ENCODE measurements at regions not wholly inside any gene's neighbourhood (a gene's known extent, or its start where the extent isn't known, plus 50 kb on each side); places are given as distances from the start of the nearest gene placed in this dataset.
"Not testable (repeated sequence)": the region's sequence is repeated elsewhere in the genome, so short reads cannot be mapped to it uniquely, and the experiment has no call there.

DNA sequence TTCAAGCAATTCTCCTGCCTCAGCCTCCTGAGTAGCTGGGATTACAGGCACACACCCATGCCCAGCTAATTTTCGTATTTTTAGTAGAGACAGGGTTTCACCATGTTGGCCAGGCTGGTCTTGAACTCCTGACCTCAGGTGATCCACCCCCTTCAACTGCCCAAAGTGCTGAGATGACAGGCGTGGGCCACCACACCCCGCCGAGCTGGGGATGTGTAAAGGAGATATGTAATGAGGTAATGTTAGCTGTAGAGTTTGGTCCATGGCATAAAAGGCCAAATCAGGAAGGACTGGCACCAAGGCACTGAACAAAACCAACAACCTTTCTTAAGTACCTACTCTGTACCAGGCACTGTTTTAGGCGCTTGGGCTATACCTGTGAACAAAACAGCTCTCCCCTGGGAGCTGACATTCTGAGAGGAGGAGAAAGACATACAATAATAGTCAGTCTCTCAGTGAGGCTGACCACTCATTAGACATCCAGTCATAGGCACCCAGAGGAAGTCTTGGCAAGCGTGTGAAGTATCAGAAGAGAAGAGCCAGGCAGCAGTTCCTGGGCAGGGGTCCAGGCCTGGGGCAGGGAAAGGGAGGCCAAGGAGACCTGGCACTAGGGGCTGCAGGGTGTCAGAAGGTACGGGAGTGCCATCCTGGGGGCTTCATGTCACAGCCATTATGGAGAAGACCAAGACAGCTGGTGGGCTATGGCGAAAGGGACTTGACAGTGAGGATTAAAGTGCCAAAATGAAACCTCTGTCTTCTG lies 164.8 kb upstream of the DTNBP1 start:
- no peak for DNase-seq

DNA sequence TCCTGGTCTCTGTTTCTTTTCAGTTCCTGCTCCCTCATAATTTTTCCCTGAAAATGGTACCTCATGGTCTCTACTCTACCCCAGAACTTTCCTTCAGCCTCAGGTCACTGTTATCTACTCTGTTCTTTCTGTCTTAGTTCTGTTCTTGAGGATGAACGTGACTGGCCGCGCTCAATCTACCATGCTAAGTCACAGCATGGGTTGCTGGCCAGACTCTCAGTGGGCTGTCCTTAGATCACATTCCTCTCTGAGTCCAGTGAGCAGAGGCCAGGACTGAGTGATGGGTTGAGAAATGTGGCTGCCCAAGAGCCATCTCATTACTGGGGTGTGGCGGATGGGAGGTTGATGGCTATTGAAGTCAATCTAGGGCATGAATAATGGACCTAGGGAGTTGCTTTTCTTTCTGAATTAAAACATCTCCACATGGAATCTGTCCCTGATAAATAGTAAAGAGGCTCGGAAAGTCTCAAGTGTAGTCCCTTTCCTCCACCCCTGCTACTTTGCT lies 164.0 kb upstream of the DTNBP1 start:
- DNase-seq = no peak

DNA sequence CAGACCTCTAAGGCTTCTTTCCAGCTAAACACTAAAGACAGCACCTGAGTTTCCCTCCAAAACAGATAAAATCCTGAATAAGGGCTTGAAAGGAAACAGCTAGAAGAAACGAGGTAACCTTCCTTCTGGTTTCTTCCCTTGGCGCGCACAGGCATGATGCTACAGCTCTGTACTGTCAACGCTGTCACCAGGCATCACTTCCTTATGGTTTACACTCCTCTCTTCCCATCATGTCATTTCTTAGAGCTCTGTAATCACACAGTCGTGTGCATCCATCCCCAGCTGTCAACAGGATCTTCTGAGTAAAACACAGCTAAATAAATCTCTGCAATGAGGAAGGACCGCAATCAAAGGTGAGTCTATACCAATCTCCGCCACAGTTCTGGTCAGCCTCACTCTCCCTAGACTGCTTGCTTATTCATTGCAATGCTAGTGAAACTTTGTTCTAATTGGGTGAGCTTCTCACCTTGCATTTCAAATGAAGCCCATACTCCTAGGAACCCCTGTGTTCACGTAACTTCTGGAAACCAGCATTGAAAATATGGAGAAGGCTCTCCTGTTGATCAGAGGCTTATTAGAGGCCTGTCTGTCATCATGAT lies 162.6 kb upstream of the DTNBP1 start:
- no peak for DNase-seq

DNA sequence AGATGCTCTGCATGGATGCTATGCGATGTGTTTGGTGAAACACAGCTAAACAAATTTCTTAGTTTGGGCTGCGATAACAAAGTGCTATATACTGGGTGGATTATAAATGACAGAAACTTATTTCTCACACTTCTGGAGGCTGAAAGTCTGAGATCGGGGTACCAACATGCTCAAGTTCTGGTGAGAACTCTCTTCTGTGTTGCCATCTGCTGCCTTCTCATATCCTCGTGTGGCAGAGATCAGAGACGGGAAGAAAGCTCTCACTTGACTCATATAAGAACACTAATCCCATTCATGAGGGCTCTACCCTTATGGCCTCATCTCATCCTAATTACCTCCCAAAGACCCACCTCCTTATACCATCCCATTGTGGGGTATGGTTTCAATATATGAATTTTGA lies 162.0 kb upstream of the DTNBP1 start:
- DNase-seq = no peak

DNA sequence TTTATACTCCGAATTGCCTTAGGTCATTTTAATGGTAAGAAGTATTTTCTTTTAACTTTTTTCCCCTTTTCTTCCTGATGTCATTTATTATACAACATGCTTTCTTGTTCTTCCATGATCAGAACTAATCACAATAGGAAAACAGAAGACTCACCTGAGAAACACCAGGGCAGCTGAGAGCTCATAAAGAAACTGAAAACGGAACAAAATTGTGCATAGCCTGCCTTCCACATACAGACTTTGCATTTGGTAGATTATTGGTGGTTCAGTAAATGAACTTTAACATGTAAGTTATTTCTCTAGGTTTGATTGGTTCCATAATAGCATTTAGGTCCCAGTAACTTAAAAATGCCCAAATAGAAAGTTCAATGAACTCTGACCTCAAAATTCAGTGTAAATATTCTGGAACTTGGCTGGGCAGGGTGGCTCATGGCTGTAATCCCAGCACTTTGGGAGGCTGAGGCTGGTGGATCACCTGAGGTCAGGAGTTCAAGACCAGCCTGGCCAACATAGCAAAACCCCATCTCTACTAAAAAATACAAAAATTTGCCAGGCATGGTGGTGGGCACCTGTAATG lies 161.1 kb upstream of the DTNBP1 start:
- DNase-seq = no peak

DNA sequence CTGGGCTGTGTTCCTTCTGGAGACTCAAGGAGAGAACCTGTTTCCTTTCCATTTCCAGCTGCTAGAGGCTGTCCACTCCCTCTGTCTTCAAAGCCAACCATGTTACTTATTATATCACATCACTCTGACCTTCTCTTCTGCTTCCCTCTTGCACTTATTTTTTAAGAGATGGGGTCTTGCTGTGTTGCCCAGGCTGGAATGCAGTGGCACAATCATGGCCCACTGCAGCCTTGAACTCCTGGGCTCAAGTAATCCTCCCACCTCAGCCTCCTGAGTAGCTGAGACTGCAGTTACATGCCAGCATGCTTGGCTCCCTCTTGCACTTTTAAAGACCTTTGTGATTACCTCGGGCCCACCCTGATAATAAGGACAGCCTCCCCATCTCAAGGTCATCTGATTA lies 160.0 kb upstream of the DTNBP1 start:
- no peak for DNase-seq

DNA sequence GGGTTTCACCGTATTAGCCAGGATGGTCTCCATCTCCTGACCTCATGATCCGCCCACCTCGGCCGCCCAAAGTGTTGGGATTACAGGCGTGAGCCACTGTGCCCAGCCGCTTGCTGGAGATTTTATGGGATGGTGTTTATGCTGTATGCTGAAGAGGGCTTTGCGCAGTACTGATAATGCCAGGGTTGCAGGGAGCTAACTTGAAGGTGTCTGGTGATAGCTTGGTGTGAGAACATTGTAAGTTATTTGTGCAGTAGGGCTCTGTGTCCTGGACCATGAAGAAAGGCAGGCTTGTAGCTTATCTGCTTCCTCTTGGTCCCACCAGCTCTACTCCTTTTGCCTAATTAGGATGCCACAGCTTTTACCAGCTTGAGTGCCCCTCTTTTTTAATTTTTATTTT lies 157.0 kb upstream of the DTNBP1 start:
- DNase-seq = no peak

DNA sequence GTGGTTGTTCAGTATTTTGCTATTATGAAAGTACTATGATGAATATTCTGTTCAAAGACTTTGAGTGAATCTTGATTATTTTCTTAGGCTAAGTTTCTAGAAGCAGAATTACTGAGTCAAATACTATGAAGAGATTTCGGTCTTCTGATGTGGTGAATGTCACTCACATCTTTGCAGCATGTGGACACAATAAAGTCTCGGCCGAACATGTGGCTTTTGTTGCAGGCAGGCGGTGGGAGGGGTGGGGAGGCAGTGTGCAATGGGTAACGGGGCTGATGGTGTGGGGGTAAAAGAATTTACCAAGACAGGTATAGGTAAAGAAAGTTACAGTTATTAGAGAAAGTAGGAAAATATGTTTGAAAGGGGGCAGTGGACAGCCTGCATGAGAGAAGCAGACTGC lies 156.4 kb upstream of the DTNBP1 start:
- no peak for DNase-seq

DNA sequence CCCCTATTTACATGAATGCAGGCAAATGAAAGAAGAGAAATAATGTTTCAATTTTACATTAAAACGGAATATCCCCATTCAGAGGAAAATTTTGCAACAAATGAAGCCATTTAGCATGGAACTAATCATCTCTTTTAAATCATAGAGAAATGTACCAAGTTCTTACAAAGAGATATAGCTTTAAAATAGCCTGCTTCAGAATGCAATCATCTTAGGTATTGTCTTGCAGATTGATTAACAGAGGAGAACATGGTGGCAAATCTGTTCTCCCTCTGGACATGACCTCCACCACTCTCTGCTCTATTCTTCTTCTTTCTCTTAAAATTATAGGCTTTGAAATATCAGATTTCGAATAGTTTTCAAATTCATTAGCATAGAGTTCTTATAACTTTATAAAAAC lies 155.7 kb upstream of the DTNBP1 start:
- no peak for DNase-seq

DNA sequence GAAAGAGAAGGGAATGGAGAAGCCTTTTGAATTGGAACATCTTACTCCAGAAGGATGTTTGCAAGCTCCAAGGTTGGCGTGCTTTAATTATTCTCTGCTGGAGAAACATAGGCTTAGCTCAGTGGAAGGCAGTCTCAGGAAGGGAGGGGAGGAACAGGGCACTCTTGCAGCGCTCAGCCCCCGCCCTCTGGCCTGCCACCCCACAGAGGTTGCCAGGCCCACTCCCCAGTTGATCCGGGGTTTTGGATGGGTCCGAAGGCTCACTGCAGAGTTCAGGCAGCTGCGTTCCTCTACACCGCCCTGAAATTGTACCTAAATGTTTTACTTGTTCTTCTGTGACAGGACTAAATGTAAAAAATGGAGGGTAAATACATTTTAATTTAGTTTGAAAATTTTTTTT lies 155.2 kb upstream of the DTNBP1 start:
- no peak for DNase-seq

DNA sequence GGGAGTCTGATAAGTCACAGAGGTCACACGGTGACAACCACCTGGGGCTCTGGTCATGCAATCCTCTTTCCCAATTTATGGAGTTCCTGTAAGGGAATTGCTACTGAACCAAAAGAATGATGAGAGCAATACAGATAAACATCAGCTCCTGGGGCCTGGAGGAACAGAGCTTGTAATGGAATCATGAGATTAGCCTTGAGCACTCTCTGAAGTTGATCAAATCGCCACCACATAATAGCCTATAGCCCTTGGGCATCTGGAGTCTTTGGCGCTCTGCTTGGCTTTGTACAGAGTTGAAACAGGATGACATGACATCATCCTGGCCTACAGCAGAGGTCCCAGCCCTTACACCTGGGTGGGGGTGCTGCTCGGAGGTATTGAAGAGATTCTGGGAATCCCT lies 154.3 kb upstream of the DTNBP1 start:
- no peak for DNase-seq

DNA sequence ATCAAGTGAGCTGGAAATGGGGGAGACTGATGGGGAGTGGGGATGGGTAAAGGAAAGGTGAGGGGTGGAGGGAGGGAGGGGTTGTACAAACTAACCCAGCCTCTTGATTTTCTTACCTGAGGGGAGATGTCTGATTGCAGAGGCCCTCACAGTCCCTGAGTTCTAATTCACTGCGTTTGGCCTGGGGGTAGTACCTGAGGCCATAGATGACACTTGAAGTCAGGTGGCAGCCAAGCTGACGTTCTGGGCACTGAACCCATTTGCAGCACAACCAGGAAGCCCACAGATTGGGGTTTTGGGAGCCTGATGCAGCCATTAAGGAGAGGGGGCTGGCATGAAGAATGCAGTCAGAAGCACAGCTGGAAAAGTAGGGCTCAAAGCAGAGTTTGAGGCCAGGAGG lies 153.8 kb upstream of the DTNBP1 start:
- DNase-seq = no peak

DNA sequence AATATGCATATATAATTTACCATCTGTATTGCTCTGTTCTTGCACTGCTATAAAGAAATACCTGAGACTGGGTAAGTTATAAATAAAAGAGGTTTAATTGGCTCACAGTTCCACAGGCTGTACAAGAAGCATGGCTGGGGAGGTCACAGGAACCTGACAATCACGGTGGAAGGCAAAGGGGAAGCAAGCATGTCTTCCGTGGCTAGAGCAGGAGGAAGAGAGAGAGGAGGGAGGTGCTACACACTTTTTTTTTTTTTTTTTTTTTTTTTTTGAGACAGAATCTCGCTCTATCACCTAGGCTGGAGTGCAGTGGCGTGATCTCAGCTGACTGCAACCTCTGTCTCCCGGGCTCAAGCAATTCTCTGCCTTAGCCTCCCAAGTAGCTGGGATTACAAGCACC lies 150.9 kb upstream of the DTNBP1 start:
- not testable (repeated sequence) for DNase-seq

DNA sequence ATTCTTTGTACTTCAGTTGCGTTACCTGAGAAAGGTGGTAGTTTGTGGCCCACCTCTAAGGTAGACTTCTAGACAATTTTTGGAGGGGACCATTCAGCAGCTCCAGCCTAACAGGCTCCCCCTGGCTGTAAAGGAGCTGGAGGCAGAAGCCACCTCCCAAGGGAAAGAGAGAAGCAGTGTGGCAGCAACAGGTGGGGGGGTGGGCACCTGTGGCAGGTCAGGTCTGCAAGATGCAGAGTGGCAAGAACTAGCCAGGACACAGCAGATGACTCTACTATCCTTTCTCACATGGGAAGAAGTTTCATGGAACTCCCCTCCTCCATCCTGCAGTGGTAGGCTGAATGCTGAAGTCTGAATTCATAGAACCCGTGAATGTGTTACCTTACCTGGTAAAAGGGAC lies 148.3 kb upstream of the DTNBP1 start:
- DNase-seq = no peak

DNA sequence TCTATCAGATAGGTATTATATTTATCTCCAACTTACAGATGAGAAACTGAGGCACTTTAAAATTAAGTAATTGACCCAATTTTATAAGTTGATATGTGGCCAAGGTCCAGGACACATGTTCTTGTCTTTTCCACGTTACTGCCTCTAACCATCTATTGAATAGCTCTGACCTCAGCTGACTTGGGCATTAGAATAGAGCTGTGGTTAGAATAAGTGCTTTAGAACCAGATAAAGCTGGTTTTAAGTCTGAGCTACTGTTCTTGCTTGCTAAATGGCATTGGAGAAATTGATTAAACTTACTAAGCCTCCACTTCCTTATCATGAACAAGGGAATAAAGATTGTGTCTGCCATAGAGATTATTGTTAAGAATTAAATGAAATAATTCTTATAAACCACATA lies 147.8 kb upstream of the DTNBP1 start:
- DNase-seq = no peak

DNA sequence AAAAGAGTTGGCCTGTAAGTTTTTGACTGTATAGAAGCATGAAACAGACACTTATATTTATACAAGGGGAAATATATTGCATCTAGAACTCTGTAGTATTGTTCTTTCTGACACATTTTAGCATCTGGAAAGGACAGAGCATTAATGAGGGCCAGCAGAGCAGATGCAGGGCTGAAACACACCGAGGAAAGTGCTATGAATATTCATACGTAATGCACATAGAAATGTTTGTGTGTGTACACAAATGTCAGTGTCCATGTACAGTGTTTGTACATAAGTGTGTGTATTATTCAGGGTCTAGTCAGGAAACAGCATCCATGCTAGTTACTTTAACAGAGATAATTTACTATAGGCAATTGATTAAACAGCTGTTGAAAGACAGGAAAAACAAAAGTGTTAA lies 146.5 kb upstream of the DTNBP1 start:
- DNase-seq = no peak

DNA sequence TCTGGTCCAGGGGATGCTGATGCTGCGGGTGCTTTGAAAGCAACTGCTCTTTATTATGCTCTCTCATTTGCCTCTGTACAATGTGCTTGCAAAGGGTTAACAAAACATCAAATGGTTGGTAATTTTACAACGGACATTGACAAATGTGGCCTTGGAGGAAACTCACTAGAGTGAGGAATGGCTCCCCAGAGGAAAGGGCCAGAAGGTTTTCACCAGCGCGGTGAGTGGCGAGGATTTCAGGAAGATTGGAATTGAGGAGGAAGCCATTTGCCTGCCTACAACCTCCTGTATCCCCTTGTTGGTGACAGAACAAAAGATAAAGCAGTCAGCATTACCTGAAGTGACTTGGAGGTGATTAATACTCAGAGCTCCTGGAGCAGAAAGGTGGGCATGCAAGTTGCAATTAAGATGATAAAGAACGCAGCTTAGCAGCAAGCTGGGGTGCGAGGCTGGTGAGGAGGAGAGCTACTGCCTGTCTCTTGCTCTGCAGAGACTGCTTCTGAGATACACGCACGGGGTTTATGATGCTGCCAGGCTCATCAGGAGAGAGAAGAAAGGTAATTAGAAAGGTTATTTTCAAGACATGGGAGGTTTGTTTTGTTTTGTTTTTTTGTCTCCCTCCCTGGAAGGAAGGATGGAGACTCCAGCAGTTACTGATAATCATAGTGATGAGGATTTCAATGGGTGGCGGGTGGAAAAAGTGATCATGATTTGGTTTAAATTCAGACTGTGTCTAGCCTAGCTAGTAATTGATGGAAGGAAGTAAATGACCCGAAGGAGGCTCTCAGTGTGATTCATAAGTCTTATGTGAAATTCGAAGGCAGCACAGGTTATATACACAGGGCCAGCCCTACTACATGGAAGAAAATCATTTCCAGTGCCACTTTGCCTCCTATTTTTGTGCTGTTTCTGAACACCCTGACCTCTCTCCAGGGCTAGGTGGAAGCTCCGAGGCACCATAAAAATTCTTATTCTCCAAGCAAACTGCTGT lies 141.6 kb upstream of the DTNBP1 start:
- DNase-seq = no peak

DNA sequence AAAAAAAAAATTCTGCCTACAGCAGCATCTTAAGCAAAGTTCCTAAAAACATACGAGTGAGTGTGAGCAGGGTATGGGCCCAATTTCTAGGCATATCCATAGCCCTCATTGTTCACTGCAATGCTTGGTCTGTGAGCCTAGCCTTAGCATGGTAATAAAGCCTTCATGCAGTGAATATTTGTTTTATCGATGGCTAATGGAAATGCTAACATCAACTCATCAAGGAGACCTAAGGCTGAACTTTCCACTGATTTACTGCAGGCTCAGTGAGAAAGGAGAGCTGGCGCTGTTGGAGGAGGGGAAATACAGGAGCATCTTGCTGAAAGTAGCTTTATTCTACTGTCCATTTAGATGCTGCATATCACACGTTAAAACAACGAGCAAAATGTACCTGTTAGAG lies 139.6 kb upstream of the DTNBP1 start:
- no peak for DNase-seq

DNA sequence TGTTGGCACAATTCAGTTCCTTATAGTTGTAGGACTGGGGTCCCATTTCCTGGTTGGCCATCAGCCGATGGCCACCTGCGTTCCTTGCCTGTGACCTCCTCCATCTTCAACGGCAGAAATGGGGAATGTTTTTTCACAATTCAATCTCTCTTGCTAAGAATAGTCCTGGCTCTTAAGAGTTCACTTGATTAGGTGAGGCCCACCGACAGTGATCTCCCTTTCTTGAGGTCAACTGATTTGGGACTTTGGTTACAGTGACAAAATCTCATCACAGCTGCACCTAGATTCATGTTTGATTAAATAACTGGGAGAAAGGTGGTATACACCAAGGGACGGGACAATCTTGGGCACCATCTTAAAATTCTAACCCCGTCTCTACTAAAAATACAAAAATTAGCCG lies 139.1 kb upstream of the DTNBP1 start:
- DNase-seq = no peak

DNA sequence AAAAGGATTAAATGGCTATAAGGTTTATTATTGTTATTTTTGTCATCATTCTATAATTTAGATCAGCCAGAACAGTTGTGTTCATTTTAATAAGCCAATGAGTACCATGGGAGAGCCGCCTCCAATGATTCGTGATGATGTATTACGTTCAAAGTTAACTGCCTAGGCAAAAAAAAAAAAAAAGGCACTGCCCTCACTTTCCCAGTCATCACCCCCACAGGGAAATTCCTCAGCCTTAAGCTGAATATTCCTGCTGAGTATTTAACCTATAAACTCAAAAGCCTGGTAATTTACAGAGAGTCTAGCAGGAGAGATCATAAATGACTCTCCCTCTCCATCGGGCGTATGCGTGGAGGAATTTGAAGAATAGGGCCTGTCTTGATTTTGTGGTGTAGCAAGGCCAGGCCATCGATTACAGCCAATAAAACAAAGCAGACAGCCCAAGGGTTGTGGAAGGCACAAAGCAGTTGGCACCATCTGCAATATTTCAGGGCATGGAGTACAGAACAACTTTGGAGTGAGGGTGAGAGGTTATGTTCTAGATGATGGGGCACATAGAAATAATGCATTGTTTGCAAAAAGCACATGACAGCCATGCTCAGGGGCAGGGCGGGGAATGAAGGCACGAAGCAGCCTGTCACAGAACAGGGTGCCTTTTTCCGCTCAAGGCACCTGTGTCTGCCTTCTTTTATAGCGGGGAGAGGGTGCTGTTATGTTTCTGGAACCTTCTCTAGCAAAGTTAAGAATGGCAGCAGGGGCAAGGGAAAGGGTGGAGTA lies 138.2 kb upstream of the DTNBP1 start:
- DNase-seq = no peak

DNA sequence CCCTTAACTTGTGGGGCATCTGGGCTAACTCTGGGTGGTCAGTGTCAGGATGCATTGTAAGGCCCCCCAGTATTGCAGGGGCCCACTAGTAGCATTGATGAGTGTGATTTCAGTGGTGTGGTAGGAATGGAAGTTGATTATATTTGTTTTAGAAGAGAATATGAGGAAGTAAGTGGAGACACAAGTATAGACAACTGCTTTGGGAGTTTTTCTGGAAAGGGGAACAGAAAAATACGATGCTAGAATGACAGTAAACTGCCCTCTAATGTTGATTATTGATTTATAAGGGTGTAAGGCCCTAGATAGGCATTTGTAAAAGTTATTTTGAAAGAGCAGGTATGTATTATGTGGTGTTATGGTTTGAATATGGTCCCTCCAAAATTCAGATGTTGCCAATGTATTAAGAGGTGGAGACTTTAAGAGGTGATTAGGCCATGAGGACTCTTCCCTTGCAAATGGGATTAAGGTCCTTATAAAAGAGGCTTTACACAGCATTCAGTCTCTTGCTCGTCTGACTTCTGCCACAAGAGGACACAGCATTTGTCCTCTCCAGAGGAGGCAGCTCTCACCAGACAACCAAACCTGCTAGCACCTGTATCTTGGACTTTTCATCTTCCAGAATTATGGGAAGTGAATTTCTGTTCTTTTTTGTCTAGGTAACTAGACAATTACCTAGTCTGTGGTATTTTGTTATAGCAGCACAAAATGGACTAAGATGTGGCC lies 135.9 kb upstream of the DTNBP1 start:
- DNase-seq = no peak

DNA sequence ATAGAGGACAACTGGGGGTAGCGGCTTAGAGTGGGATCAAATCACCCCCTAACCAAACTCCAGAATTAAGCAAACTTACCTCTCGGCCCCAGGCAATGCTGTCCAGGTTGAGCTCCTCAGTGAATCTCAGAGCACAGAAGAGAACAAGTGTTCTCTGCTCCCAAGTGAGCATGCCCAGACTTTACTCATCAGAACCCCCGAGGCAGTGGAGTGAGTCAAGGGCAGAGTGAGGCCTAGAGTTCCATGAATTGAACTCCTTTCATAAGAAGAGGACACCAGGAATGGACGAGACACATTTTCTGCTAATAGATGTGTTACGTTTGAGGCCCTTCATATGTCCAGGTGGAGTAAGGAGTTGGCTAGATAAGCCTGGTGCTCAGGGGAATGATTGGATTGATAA lies 134.0 kb upstream of the DTNBP1 start:
- no peak for DNase-seq
